HepG2 (cell line): ENCODE measurements at regions not wholly inside any gene's neighbourhood (a gene's known extent, or its start where the extent isn't known, plus 50 kb on each side); places are given as distances from the start of the nearest gene placed in this dataset.

Experiments
- ATAC-seq: fragments of 200-7000 bp; cut with Tn5 transposase; 3 replicates; pipeline ENCODE4 v1.9.1; 2020; ENCODE audit warnings: mild to moderate bottlenecking, moderate library complexity
- BruUV-seq: library from RNA; stranded (reverse); fragments of 400-500 nt; replicated peaks from 2 replicates; lab custom pipeline; 2021; lab: Mats Ljungman, UMichigan
- CTCF ChIA-PET: fragments of 300-600 bp; formaldehyde crosslinking; extraction: SDS; loops from one replicate; lab custom pipeline; 2021; ENCODE audit warnings: low total read pairs, inconsistent platforms, low intra/inter-chr PET ratio; lab: Yijun Ruan, JAX
- POLR2A ChIA-PET: fragments of 350-600 bp; sonication (Branson Sonifier 250); formaldehyde crosslinking; loops from one replicate; lab custom pipeline; 2020; ENCODE audit warnings: antibody characterized with exemption, inconsistent platforms; lab: Yijun Ruan, JAX
- DNase-seq: peaks from one replicate; pipeline ENCODE4 v3.0.0-alpha.2; 2015; ENCODE audit warnings: low spot score
- FAIRE-seq: peaks from 3 replicates; lab custom pipeline; 2011; peaks lifted over from hg19 to GRCh38; lab: Jason Lieb, UNC
- H2AFZ ChIP-seq: one replicate; pipeline ENCODE4 v1.6.1; 2011; ENCODE audit warnings: low read length, inconsistent platforms
- H3K27ac ChIP-seq: fragments of 300-600 bp; 3 replicates; pipeline ENCODE4 v1.8.0; 2011; ENCODE audit warnings: mixed run types, mild to moderate bottlenecking, mixed read lengths, low read length, inconsistent platforms; ENCODE audit not compliant: insufficient read depth; ENCODE audit errors: extremely low read length
- H3K27me3 ChIP-seq, 2 experiments: fragments of 200-600 bp in 1 of 2; 2 replicates in 1 of 2; 3 replicates in 1 of 2; pipeline versions ENCODE4 v1.6.0 to v1.8.0; 2011; ENCODE audit warnings: low read length in 2 of 2, mild to moderate bottlenecking in 2 of 2, moderate library complexity in 2 of 2, inconsistent platforms in 1 of 2; ENCODE audit not compliant: insufficient read depth in 2 of 2, control insufficient read depth in 1 of 2
- H3K36me3 ChIP-seq, 2 experiments: fragments of 200-600 bp in 1 of 2; replicated peaks in 1 of 2; 2 replicates in 1 of 2; 3 replicates in 1 of 2; pipeline versions ENCODE4 v1.5.1 to v1.8.0; 2011; ENCODE audit warnings: low read length in 2 of 2, inconsistent platforms in 1 of 2; ENCODE audit not compliant: insufficient read depth in 2 of 2, control insufficient read depth in 1 of 2
- H3K4me1 ChIP-seq: 2 replicates; pipeline ENCODE4 v1.5.1; 2012; ENCODE audit warnings: low read length, inconsistent platforms; ENCODE audit not compliant: insufficient read depth
- H3K4me2 ChIP-seq: 2 replicates; pipeline ENCODE4 v1.6.0; 2011; ENCODE audit warnings: low read depth, low read length, inconsistent platforms
- H3K4me3 ChIP-seq, 3 experiments: fragments of 200-600 bp in 1 of 3; sonication (generic), shearing (Covaris generic) in 1 of 3; replicated peaks in 1 of 3; 2 replicates each; pipeline ENCODE4 v1.5.1; 2011 to 2016; ENCODE audit warnings: low read length in 3 of 3, inconsistent platforms in 2 of 3, low read depth in 2 of 3, mild to moderate bottlenecking in 2 of 3, control low read depth in 1 of 3, mixed read lengths in 1 of 3; ENCODE audit not compliant: insufficient read depth in 1 of 3
- H3K79me2 ChIP-seq: one replicate; pipeline ENCODE4 v1.6.1; 2011; ENCODE audit warnings: low read length, inconsistent platforms; ENCODE audit not compliant: insufficient read depth
- H3K9ac ChIP-seq: 2 replicates; pipeline ENCODE4 v1.6.0; 2011; ENCODE audit warnings: mild to moderate bottlenecking, low read depth, low read length, inconsistent platforms; ENCODE audit not compliant: insufficient read depth
- H3K9me3 ChIP-seq: 2 replicates; pipeline ENCODE4 v1.5.1; 2012; ENCODE audit warnings: mild to moderate bottlenecking, low read length
- H4K20me1 ChIP-seq: 2 replicates; pipeline ENCODE4 v1.6.0; 2011; ENCODE audit warnings: inconsistent platforms, mild to moderate bottlenecking, low read length, moderate library complexity; ENCODE audit not compliant: insufficient read depth
- CSRNP2 ChIP-seq: sonication (generic); formaldehyde crosslinking; conservative IDR thresholded peaks from 2 replicates; pipeline ENCODE4 v1.8.0; 2022; ENCODE audit warnings: low read depth, missing genetic modification reagents
- HMGXB4 ChIP-seq, 2 experiments: sonication (generic) in 1 of 2; formaldehyde crosslinking in 1 of 2; IDR thresholded peaks; 2 replicates each; pipeline versions ENCODE4 v1.4.0 to v1.6.1; 2018 to 2020; ENCODE audit warnings: missing genetic modification reagents in 2 of 2, borderline replicate concordance in 1 of 2, low read depth in 1 of 2, mild to moderate bottlenecking in 1 of 2, missing biosample characterization in 1 of 2
- KLF13 ChIP-seq: sonication (generic); formaldehyde crosslinking; IDR thresholded peaks from 2 replicates; pipeline ENCODE4 v1.4.0; 2020; ENCODE audit warnings: mild to moderate bottlenecking, missing genetic modification reagents
- MBD4 ChIP-seq: IDR thresholded peaks from 2 replicates; pipeline ENCODE4 v1.6.1; 2012; ENCODE audit warnings: low read length, inconsistent platforms, borderline replicate concordance
- ONECUT2 ChIP-seq: sonication (generic); formaldehyde crosslinking; IDR thresholded peaks from 2 replicates; pipeline ENCODE4 v1.4.0; 2020; ENCODE audit warnings: missing genetic modification reagents
- SKI ChIP-seq: fragments of 450-650 bp; IDR thresholded peaks from one replicate; pipeline ENCODE4 v1.6.1; 2018; ENCODE audit warnings: mild to moderate bottlenecking; ENCODE audit not compliant: partially characterized antibody
- YY1 ChIP-seq: IDR thresholded peaks from 2 replicates; pipeline ENCODE4 v1.6.1; 2011; ENCODE audit warnings: low read length, low read depth, moderate library complexity, mild to moderate bottlenecking; ENCODE audit not compliant: insufficient read depth, insufficient replicate concordance
- ZKSCAN8 ChIP-seq: IDR thresholded peaks from 2 replicates; pipeline ENCODE4 v1.6.1; 2016; ENCODE audit warnings: borderline replicate concordance, missing genetic modification reagents, missing compliant biosample characterization
- ZMAT3 ChIP-seq: sonication (generic); formaldehyde crosslinking; conservative IDR thresholded peaks from 2 replicates; pipeline ENCODE4 v1.7.0; 2021; ENCODE audit warnings: missing genetic modification reagents
- ZNF550 ChIP-seq: sonication (generic); formaldehyde crosslinking; IDR thresholded peaks from 2 replicates; pipeline ENCODE4 v1.4.0; 2020; ENCODE audit warnings: mild to moderate bottlenecking, missing genetic modification reagents, borderline replicate concordance
- ZNF713 ChIP-seq: sonication (generic); formaldehyde crosslinking; IDR thresholded peaks from 2 replicates; pipeline ENCODE4 v1.4.0; 2020; ENCODE audit warnings: mild to moderate bottlenecking, missing genetic modification reagents
- ZNF816 ChIP-seq: sonication (generic); formaldehyde crosslinking; IDR thresholded peaks from 2 replicates; pipeline ENCODE4 v1.8.0; 2022; ENCODE audit warnings: missing genetic modification reagents, mild to moderate bottlenecking, borderline replicate concordance
- WGBS: methylation state at CpG from one replicate; pipeline ENCODE4 v1.1.6; 2017; ENCODE audit warnings: low lambda C conversion rate; 5-methylcytosine and 5-hydroxymethylcytosine counted together
- in situ Hi-C: cut with HindIII; loops from 2 replicates; pipeline ENCODE4 v1.10.0; 2017; ENCODE audit warnings: low pct_unique_long_range_greater_than_20kb; ENCODE audit not compliant: extremely low pct_ligation_motif_present
- intact Hi-C: fragments of 100-400 bp; cut with micrococcal nuclease; formaldehyde crosslinking; loops from one replicate; pipeline ENCODE4 v1.10.0; 2022; ENCODE audit not compliant: unreplicated experiment
- TF ChIP-seq, protein P1 (sequence below): IDR thresholded peaks from 2 replicates; pipeline ENCODE4 v1.6.1; 2016; ENCODE audit warnings: mild to moderate bottlenecking

- intact Hi-C loops (no loop called here), in situ Hi-C loops (no loop called here)
- ATAC-seq: no peak
- H3K36me3 ChIP-seq: no peaks in the 10 kb centered on the region
- no peak overlapping the region for H3K27ac ChIP-seq
- H4K20me1 ChIP-seq: no peaks in the 10 kb centered on the region
- WGBS: 7% methylated on average over 7 of the region's 7 CpGs
- H3K9ac ChIP-seq: no peak overlapping the region
- CTCF ChIA-PET: no interaction called here
- no peak overlapping the region for H2AFZ ChIP-seq
- DNase-seq: no peak
- no peaks in the 10 kb centered on the region for H3K4me1 ChIP-seq
- H3K27me3 ChIP-seq: no peaks in the 10 kb centered on the region
- peaks cover 11% of the 10 kb centered on the region for H3K9me3 ChIP-seq
- no peak overlapping the region for H3K4me3 ChIP-seq
- no peaks in the 10 kb centered on the region for H3K79me2 ChIP-seq
- no peak overlapping the region for H3K4me2 ChIP-seq
- TF ChIP-seq, protein P1, sequence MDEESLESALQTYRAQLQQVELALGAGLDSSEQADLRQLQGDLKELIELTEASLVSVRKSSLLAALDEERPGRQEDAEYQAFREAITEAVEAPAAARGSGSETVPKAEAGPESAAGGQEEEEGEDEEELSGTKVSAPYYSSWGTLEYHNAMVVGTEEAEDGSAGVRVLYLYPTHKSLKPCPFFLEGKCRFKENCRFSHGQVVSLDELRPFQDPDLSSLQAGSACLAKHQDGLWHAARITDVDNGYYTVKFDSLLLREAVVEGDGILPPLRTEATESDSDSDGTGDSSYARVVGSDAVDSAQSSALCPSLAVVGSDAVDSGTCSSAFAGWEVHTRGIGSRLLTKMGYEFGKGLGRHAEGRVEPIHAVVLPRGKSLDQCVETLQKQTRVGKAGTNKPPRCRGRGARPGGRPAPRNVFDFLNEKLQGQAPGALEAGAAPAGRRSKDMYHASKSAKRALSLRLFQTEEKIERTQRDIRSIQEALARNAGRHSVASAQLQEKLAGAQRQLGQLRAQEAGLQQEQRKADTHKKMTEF (CRISPR knock-in tag): no peak
- TF ChIP-seq SKI (no peak), CSRNP2 (CRISPR knock-in tag) (no peak), ONECUT2 (no peak), ZNF550 (CRISPR knock-in tag) (no peak), ZNF713 (CRISPR knock-in tag) (no peak), KLF13 (CRISPR knock-in tag) (no peak), ZMAT3 (no peak), MBD4 (no peak), YY1 (no peak), ZNF816 (no peak), HMGXB4 (CRISPR knock-in tag; IDR thresholded peaks at IDR 0.05; ENCODE audit: borderline replicate concordance in 1 of 2, low read depth in 1 of 2) (no peak), ZKSCAN8 (CRISPR knock-in tag) (no peak)
- POLR2A ChIA-PET: no interaction called here
- FAIRE-seq: no peak
- no TSS peak for BruUV-seq
Observed at GRCh38 chr18:55869556-55870501, 281.8 kb upstream of the TCF4 start.
